HG02970 (cell line): ENCODE measurements at regions not wholly inside any gene's neighbourhood (a gene's known extent, or its start where the extent isn't known, plus 50 kb on each side); places are given as distances from the start of the nearest gene placed in this dataset.
"Not testable (repeated sequence)": the region's sequence is repeated elsewhere in the genome, so short reads cannot be mapped to it uniquely, and the experiment has no call there.

Experiments used
- ATAC-seq: cut with Tn5 transposase; IDR thresholded peaks from one replicate; pipeline ENCODE4 v1.9.1; 2021; ENCODE audit warnings: mild to moderate bottlenecking, moderate library complexity, moderate number of reproducible peaks; ENCODE audit not compliant: unreplicated experiment, low FRiP score

DNA sequence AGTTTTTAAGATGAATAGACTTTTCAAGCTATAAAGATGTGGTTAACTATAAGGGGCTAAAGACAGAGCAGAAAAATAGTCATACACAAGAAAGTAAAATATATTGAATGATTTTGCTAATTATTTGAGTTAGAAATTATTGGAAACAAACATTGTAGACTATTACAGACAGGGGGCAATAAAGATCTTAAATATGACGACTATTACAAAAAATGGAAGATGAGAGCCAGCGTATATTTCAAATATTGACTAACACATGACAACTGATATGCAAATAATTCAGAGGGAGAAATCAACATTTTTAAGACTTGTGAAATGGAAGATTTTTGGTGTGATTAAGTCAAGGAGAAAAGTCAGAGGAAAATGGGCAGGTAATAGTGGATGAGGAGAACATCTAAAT is 520.2 kb upstream of the NUDT12 start:
- ATAC-seq = no peak

DNA sequence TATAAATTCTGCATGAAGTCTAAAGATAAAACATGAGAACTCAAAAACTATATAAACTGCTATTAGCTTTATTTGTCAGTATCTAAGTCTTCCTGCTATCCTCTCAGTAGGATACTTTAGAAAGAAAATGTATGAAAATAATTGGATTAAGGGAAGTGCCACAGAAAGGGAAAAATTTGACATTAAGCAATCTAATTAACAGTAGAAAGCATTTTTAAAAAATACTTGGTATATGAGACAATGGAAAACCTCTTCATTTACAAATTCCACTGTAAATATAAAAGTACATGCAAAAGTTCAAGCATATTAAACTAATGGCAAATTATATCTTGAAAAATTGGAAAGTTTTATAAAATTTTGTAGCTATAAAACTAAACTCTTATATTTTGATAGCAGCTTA is 518.6 kb upstream of the NUDT12 start:
- ATAC-seq = no peak

DNA sequence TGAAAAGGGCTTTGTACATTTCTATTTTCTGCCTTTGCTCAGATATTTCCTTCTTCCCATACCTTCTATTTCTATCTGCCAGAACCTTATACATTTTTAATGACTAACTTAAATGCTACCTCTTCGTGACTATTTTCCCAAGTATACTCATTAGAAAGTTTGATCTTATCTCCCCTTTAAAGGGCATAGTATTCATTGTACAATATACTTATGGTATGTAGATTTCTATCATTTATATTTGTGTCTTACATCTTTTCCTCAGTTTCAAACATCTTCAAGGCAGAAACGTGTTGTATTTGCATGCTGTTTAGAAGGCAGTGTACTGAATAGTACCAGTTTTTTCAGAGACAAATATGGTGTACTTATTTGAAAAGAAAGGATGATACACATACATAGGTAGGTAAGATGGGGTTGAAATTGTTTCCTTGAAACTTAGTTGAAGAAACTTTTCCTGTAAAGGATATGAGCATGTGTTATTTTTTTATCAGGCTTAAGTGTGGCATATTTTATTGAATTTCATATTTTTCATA is 518.1 kb upstream of the NUDT12 start:
- ATAC-seq = no peak

DNA sequence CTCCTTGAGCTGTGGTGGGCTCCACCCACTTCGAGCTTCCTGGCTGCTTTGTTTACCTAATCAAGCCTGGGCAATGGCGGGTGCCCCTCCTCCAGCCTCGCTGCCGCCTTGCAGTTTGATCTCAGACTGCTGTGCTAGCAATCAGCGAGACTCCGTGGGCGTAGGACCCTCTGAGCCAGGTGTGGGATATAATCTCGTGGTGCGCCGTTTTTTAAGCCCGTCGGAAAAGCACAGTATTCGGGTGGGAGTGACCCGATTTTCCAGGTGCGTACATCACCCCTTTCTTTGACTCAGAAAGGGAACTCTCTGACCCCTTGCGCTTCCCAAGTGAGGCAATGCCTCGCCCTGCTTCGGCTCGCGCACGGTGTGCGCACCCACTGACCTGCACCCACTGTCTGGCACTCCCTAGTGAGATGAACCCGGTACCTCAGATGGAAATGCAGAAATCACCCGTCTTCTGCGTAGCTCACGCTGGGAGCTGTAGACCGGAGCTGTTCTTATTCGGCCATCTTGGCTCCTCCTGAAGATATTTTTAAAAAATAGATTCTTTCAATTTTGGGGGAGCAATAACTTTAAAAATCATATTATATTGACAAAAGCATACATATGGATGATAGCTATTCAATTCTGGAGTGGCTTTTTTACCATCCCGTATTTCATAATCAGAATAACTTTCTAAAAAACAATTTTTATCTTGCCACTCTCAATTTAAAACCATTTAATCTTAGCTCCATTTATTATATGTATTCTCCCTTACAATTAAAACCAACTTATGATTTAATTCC is 517.5 kb upstream of the NUDT12 start:
- not testable (repeated sequence) for ATAC-seq

DNA sequence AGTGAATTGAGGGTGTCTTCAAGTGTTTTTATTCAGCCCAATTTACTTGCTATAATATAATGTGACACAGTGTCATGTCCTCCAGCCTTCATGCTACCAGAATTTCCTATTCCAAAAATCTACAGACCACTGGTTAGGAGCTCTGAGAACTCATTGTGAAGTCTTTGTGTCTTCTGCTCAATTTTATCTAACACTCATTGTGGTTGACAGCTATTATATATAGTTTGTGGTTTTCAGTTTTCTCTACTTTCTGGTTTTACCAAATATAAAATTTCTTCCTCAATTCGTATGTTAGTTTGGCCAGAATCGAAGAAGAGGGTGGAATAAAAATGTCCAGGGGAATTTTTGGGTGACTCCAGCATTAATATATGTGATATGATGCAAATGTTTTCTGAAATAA is 509.3 kb upstream of the NUDT12 start:
- no peak for ATAC-seq

DNA sequence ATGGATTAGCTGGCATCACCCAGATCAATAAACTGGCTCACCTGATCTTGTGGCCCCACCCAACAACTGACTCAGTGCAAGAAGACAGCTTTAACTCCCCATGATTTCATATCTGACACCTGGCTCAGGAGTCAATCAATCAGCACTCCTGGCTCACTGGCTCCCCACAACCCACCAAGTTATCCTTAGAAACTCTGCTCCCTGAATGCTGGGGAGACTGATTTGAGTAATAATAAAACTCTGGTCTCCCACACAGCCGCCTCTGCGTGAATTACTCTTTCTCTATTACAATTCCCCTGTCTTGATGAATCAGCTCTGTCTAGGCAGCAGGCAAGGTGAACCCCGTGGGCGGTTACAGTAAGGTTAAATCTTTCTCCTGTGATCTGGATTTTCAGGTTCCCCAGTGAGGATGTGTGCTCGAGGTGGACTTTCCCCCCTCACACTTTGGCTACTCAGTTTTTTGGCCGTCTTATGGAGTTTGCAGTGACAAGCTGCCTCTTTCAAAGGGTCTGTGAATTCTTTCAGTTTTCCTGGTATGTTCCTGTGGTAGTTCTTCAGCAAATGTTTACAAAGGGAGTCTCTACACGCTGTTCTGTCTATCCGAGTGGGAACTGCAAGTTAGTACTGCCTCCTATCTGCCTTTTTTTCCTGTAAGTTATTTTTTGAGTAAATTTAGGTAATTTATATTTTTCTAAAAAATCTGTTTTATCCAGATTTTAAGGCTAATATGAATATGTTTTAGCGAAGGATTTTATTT is 500.2 kb upstream of the NUDT12 start:
- ATAC-seq = no peak

DNA sequence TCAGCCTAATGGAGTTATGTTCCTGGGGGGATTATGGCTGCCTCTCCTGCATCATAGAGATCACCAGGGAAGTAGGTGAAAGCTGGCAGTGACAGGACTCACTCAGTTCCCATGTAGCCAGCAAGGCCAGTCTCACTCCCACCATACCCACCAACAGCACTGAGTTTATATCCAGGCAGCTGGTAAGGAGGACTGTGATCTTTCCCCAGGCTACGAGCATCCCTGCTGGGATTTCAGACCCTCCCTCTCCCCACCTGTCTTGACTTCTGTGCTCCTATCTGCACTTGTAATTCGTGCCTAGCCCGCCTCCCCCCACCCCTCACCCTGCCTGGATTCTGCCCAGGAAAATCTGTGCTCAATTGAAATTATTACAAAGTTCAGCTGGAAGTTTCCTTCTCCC is 499.1 kb upstream of the NUDT12 start:
- ATAC-seq = no peak

DNA sequence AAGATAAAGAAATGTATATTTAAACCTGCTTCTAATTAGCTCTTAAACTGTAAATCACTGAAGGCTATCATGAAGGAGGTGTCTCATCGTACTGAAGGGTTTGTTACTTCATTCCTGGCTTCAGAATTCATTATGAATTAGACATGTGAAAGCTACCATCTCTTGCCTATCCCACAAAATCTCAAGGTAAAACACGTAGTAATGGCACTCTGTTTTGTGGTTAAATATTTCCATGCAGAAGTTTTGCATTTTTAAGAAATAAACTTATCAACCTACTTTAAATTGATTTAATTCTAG is 490.7 kb upstream of the NUDT12 start:
- no peak for ATAC-seq

DNA sequence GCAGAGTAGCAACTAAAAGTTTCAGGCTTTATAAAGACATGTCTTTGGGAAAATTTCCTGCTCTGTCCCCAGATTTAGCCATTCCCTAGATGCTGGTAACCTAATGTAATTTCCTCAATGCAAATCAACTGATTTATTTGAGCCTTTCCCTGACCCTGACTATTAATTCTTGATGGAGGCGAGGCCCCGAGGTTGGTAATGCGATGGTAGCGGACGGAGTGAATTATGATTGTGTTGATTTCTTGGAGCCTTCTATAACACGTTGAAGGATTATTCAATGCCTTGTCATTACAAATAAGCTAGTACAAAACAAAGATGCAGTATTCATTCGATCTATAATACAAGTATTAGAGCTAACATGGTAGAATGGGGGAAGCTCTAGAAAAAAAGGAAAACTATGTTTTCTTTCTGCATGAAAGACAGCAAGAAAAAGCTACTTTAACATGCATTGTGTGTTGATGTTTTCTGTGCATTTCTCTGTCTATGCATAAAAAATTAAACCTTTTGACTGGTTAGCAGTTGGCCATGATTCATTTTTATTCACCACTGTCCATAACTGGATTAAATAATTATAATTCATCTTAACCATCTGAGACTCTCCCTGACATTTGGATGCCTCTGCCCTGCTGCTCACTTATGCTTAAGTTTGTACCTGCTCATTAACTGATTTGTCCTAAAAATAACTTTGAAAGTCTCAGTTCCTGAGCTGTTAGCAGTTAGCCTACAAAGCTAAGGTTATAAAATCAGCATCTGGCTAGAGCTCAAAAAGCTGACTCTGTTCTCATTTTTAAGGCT is 490.2 kb upstream of the NUDT12 start:
- no peak for ATAC-seq

DNA sequence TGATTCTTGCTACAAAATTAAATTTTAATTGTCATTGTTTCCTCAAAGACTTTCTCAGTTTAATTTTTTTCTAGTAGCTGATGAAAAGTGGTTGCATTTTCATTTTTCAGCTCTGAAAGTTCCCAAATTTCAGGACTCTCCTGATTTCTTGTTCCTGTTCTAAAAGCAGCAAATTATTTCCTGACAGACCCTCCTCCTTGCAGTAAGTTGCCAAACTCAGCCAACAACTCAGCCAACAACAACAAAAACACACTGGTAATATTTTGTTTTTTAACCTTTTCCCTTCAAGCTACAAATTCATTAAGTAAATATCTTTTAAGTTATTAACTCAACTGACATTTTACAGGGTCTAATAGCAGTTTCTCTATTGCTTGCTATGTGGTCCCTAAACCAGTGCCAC is 487.8 kb upstream of the NUDT12 start:
- ATAC-seq = no peak

DNA sequence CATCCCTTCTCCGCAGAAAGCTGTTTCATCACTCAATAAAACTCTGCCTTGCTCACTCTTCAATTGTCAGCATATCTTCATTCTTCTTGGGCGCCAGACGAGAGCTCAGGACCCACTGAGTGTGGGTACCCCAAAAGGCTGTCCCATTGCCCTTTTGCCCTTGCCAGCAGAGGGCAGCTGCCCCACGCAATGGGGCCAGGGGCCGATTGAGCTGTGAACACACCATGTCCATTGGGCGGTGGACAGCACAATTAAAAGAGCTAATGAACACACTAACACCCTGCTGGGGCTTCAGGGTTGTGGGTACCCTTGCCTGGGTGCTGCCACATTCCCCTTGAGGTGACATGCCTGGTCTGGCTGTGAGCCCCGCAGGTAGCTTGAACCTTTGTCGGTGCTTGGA is 487.2 kb upstream of the NUDT12 start:
- ATAC-seq = no peak

DNA sequence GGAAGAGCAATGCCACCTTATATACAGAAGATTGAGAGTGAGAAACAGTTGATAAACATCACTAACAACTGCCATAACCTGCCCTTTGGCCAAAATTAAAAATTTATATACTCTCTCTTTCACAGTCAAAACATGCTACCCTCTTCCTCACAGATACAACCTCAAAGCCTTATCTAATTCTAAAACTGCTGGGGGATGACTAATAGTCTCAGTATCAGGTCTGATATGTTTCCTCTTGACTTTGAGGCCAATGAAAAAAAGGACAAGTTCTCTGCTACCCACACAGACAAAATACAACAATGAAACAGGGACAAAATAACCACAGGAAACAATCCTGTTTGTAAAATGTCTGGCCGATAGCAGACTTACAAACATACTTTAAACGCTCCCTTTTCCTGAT is 485.6 kb upstream of the NUDT12 start:
- ATAC-seq = no peak

DNA sequence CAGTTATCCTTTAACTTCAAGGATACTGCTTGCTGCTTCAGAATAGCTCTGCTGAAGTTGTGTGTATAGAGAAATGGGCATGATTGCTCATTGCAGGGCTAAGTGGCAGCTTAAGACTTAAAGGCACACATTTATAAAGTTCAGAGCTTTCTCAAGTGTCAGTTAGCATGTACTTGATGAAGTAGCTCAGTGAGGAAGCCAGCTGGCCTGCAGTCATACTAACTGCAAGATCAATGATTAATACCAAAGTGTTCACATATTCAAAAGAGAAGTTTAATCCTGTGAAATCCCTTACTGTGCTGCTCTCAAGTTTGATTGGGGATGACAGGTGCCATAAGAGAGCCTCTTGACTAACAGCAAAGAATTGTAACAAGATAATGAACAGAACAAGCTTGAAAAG is 483.4 kb upstream of the NUDT12 start:
- no peak for ATAC-seq

DNA sequence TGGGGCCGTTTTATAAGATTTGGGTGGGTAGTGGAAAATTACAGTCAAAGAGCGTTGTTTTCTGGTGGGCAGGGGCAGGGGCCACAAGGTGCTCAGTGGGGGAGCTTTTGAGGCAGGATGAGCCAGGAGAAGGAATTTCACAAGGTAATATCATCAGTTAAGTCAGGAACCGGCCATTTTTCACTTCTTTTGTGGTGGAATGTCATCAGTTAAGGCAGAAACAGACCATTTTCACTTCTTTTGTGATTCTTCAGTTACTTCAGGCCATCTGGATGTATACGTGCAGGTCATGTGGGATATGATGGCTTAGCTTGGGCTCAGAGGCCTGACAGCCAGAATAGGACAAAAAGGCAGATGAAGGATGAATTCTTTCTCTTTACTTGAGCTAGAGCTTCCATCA is 477.3 kb upstream of the NUDT12 start:
- ATAC-seq = not testable (repeated sequence)

DNA sequence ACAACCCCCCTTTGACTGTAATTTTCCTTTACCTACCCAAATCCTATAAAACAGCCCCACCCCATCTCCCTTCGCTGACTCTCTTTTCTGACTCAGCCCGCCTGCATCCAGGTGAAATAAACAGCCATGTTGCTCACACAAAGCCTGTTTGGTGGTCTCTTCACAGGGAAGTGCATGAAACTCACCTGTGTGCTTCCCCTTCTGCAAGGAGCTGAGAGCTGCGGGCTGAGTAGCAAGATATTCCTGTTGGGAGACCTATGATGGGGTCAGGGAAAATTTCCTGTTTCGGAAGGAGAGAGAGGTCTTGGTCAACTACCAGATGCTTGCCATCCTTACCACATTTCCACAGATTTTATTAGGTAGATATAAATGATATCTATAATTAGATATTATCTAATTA is 474.5 kb upstream of the NUDT12 start:
- ATAC-seq = not testable (repeated sequence)

DNA sequence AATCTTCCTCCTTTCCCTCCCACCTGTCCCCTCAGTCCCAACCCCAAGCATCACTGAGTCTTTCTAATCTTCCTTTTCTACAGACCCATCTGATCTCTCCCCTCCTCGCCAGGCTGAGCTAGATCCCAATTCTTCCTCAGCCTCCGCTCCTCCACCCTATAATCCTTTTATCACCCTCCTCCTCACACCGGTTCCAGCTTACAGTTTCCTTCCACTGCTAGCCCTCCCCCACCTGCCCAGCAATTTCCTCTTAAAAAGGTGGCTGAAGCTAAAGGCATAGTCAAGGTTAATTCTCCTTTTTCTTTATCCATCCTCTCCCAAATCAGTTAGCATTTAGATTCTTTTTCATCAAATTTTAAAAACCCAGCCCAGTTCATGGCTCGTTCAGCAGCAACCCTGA is 470.6 kb upstream of the NUDT12 start:
- ATAC-seq = not testable (repeated sequence)

DNA sequence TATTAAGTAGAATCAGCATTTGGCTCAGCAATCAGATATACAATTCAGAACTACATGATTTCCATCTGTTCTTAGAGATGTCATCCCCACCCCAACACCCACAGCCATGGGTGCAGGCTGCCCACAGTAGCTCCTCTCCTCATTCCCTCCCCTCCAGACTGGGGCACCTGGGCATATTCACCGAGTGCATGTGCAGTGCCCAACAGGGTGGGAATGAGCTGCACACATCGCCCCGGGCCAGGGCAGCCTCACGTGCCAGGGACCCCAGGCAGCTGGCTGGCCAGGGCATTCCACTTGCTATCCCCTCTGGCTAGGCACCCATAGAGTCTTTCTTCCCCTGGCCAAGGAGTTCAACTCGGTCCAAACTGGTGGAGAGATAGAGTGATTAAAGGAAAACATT is 461.9 kb upstream of the NUDT12 start:
- ATAC-seq = no peak

DNA sequence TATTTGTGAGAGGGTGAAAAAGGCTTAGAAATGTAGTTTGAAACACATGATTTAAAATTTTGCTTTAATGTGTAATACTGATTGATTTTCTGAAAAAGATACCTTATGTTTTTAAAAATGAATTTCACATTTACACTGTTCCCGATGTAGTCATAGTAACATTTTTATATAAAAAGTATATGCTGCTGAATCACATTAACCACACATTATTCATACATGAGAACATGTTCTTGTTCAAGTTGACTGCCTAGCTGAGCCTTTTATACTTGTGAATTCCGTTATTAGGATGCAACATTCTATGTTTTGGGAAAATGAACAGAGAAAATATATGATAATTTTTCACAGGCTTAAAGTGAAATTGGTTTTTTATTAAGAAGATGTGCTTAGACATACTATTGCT is 461.1 kb upstream of the NUDT12 start:
- ATAC-seq = no peak

DNA sequence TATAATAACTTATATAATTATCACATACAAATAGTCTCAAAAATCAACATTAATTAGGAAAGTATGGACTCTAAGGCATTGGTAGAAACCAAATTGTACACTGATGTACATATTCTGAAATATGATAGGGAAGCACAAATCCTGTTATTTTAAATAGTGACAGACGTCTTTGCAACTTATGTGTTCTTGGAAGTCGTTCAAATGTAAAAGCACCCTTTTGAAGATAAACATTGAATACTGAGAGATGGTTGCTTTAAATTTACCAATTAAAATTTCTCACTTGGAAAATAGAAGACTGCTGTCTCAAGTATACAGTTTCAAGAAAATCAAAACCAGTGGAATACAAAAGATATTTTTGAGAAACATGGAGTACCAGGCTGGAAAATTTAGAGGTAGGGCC is 457.4 kb upstream of the NUDT12 start:
- no peak for ATAC-seq

DNA sequence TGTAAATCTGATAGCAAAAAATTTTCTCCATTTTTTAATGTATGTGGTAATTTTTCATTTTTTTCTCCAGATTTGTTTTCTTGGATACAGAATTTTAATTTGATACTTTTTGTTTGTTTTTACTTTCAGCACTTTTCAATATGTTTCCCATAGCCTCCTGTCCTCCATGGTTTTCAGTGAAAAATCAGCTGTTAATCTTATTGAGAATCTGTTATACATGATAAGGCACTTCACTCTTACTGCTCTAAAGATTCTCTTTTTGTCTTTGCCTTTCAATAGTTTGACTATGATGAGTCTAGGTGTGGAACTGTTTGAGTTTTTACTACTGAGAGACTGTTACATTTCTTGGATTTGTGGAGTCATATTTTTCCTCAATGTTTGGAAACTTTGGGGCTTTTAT is 455.7 kb upstream of the NUDT12 start:
- ATAC-seq = no peak

DNA sequence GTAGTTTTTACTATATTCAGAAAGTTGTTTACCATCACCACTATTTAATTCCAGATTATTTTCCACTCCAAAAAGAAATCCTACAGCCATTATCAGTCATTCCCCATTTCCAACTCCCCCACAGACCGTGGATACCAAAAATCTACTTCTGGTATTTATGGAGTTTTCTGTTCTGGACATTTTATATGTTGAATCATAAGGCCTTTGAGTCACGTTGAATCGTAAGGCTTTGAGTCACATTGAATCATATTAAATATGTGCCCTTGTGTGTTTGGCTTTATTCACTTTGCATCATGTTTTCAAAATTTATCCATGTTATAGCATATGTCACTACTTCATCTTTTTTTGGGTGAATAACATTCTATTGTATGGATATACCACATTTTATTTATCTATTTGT is 454.1 kb upstream of the NUDT12 start:
- ATAC-seq = no peak
